GM21737 (cell line): ENCODE measurements at regions not wholly inside any gene's neighbourhood (a gene's known extent, or its start where the extent isn't known, plus 50 kb on each side); places are given as distances from the start of the nearest gene placed in this dataset.

Experiments
- ATAC-seq: cut with Tn5 transposase; IDR thresholded peaks from one replicate; pipeline ENCODE4 v1.9.1; 2021; ENCODE audit warnings: mild to moderate bottlenecking, moderate library complexity; ENCODE audit not compliant: unreplicated experiment

- no peak for ATAC-seq
Measured at GRCh38 chr9:96044401-96044800, 168.9 kb downstream of the ERCC6L2 start.

DNA sequence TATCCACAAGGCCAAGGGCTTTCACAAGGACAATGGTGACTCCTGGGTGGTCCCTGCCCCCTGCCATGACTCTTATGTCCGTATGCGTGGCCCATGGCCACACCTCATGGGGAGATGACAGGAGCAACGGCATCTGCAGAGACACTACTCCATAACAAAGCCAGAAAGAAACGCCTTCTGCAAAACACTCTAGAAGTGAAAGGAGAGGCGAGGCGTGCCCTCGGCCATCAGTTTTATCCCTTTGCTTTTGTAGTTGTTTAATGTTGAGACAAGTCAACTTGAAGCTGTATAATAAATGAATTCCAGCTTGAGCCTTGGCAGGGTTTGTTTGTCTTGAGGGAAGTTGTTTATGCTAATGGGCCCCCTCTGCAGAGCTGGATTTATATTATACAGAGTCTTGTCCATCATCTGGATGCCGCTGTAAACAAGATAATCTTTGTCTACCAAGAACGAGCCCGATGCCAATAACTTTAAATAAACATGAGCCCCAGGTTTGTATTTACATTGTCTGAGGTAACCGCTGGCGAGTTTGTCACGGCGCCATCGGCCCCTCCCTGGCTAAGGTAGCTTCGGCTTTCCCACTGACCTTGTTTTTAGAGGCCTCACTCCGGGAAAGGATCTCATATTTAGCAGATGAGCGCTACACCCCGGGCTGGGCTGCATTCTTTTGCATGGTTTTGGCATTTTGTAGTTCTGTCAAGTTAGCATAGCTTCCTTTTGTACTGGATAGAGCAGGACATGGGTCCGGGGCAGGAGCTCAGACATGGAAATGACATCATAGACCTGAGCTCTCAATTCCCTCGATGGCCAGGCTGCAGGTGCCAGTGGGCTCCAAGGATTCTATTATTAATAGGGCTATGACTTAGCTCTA is 165.3 kb downstream of the ERCC6L2 start:
- no peak for ATAC-seq

DNA sequence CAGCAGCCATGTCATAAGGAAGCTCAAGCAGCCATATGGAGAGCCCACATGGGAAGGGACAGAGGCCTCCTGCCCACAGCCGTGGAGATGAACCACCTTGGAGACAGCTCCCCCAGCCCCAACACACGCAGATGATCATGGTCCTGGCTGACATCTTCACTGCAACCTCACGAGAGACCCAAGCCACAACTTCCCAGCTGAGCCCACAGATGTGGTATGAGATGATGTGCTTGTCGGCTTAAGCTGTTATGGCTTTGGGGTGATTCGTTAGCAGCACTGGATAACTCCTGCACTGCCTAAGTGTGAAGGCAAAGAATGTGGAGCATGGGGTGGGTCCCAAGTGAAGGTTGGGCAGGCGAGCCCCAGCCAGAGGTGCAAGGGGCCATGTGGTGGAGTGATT is 163.4 kb downstream of the ERCC6L2 start:
- no peak for ATAC-seq

DNA sequence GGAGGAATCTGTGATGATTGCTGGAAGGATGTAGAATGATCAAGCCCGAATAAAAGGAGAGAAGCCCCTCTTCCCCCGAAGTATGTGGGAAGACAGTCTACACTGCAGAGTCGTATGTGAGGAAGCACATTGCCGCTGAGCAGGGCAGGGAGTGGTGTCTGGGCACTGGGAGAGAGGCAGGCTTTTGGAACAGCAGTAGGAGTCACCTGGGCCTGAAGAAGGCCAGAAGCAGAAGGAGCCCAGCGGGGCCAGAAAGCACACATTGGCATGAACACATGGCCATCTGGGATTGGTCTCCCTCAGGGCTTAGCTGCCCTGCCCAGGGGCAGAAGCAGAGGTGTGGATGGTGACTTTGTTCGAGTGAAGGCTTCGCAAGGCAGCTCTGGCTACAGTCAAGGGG is 162.8 kb downstream of the ERCC6L2 start:
- no peak for ATAC-seq

GRCh38 chr9:96034553-96035122 is 159.1 kb downstream of the ERCC6L2 start:
- no peak for ATAC-seq

- no peak for ATAC-seq
Measured at GRCh38 chr9:96033896-96034295, 158.4 kb downstream of the ERCC6L2 start.

DNA sequence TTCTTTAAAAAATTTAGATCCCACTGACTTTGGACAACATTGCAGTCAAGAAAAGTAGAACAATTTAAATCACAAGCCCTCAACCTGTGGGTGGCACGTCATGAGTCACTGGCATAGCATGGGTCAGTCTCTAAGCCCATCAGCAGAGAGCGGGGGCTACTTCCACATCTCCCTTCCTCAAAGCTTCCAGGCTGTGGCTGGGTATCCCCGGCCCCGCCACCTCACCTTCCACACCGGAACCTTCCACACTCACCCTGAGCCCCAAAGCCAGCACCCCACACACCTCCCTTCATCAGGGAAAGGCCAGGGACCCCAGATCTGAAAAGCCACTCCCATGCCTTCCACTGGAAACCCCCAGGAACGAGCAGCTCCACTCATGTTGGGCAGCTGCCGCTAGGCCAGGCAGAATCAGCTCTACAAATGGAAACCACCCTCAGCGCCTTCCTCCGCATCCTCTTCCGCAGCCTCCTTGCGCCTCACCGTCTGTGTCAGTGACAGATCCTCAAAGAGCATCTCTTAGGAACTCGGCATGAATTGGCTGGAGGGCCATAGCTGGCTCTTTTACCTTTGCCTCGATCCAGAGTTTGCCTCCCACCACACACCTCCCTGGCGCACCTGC is 156.5 kb downstream of the ERCC6L2 start:
- ATAC-seq: no peak

GRCh38 chr9:96031366-96031824 is 155.9 kb downstream of the ERCC6L2 start:
- no peak for ATAC-seq

- no peak for ATAC-seq
Measured at GRCh38 chr9:96029722-96030530, 154.4 kb downstream of the ERCC6L2 start.

- no peak for ATAC-seq
Measured at GRCh38 chr9:96027251-96028131, 152.0 kb downstream of the ERCC6L2 start.

GRCh38 chr9:96026655-96027213 is 151.2 kb downstream of the ERCC6L2 start:
- ATAC-seq: no peak

GRCh38 chr9:96025995-96026602 is 150.6 kb downstream of the ERCC6L2 start:
- no peak for ATAC-seq

DNA sequence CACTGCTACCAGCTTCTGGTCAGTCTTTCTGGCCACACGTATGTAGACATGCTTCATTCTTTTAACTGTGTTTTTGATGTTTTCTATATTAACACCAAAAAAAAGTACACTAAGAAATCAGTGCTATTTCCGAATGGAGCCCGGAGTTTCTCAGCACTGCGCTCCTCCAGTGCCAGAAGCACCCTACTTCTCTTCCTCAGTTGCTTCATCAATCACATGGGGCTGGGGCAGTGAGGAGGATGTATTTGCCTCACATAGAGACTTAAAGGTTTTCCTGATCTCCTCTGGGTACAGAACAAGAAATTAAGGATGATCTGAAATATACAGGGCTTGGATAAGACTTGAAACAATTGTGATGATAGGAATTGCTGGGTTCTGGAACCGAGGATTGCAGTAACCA is 148.0 kb downstream of the ERCC6L2 start:
- ATAC-seq: no peak

DNA sequence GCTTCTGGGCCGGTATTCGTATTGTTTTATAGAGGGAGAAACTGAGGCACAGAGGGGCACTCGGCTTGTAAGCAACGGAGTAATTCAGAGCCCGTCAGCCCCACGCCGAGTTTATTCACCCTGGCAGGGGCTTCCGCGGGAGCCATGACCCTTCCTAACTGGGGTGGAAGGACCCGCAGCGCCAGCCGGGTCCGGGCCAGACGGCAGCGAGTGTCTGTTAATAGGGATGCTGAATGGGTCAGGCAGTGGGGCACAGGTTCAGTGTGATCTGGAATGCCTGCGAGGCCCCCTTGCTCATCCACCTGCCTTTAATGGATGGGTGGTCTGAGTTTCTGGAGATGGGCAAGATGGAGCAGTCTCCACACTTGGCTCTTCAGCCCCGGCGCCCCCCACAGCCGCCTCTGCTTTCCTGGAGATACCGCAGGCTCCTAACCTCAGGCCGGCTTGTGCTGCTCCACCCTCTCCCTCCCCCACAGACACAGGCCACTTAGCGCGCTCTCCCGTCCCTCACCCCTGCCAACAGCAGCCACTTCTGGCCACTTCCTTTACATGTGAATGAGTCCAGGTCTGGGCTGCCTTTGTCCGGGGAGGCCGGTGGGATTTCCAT is 147.1 kb downstream of the ERCC6L2 start:
- no peak for ATAC-seq

DNA sequence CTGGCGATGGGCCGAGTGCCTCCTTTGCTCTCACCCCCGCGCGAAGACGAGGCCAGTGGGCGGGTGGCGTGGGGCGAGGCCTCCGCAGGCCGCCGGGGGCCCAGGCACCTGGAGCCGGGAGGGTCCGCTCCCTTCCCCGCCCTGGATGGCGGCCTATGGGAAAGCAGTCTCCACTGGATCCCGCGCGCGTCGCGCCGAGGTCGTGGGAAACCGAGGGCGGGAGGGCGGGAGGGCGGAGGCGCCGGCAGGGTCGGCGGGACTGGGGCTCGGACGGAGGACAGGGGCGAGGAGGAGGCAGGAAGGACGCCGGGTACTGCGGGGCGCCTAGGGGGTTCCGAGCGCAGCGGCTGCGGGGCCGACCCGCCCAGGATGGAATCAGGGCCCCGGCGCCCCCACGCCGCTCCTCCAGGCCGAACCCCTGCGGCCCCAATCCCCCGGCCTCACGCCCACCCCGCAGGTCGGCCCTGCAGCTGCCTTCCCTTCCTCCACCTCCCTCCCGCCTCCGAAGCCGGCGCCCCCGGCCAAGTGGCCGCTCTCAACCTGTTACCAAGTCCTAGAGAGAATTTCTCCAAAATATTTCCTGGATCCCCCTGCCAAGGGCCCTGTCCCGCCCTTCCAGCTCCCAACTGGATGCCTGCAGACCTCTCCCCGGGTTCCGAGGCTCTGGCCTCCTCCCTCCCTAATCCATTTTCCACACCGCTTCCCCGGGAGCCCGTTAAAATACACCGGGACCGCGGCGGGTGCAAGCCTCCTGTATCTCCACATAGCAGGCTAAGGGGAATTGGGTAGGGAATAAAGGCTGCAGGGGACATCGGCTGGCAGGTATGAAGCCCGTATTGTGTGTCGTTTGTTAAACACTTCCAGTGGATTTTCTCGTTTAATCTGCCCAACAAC is 146.3 kb downstream of the ERCC6L2 start:
- ATAC-seq: no peak

DNA sequence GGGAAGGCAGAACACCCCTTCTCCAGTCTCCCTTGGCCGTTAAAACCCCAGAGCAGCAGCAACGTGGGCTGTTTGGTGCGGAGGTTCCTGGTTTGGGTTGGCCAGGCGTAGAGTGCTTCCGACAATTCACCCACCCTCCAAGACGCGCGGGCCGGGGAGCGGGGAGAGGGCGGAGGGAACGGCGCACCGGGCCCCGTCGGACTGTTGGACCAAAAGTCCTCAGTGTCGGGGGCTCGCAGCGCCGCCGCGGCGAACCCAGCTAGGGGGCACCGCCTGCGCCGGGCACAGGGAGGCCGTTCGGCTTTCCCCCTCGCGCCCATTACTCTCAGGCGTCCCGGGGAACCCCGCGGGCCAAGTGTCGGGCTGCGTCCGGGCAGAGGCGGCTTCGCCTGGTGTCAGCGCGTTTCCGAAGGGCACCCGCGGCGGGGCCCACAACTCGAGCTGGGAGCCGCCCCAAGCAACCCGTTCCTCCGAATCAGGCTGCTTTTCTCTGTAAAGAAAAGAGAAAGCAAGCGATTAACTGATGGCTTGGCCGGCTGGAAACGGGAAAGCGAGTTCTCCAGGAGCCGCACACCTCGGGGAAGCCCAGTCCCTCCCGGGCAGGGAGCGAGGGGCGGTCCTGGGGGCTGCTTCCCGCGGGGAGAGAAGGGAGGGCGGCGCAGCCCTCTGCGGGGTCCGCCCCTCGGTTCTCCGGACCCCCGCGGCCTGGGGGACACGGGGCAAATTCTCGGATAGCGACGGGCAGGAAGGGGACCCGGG is 145.5 kb downstream of the ERCC6L2 start:
- no peak for ATAC-seq

GRCh38 chr9:96020300-96020791 is 144.9 kb downstream of the ERCC6L2 start:
- ATAC-seq: no peak
